A549 (cell line): ENCODE measurements at regions not wholly inside any gene's neighbourhood (a gene's known extent, or its start where the extent isn't known, plus 50 kb on each side); places are given as distances from the start of the nearest gene placed in this dataset.

Source experiments
- ESRRA ChIP-seq: fragments of 150-350 bp; IDR thresholded peaks from 2 replicates; pipeline ENCODE4 v1.6.1; 2014; ENCODE audit warnings: mild to moderate bottlenecking, low read length, borderline replicate concordance
- FOSL2 ChIP-seq, 2 experiments: fragments of 450-650 bp in 1 of 2; fragments of >200 bp in 1 of 2; sonication (Bioruptor Twin) in 1 of 2; formaldehyde crosslinking; IDR thresholded peaks; 2 replicates each; pipeline versions ENCODE4 v1.5.0 to v1.6.1; 2016 to 2020; ENCODE audit warnings: mild to moderate bottlenecking in 1 of 2, moderate library complexity in 1 of 2
- KDM5A ChIP-seq: fragments of 200-600 bp; sonication (generic); IDR thresholded peaks from 2 replicates; pipeline ENCODE4 v1.6.1; 2016; ENCODE audit warnings: antibody characterized with exemption, mild to moderate bottlenecking
- MAFK ChIP-seq: fragments of 450-650 bp; IDR thresholded peaks from 2 replicates; pipeline ENCODE4 v1.6.1; 2014; ENCODE audit not compliant: partially characterized antibody
- PHF8 ChIP-seq: fragments of 200-600 bp; sonication (generic); IDR thresholded peaks from 2 replicates; pipeline ENCODE4 v1.6.1; 2016; ENCODE audit warnings: low read depth, mild to moderate bottlenecking, antibody characterized with exemption, moderate library complexity, borderline replicate concordance
- POLR2A ChIP-seq: IDR thresholded peaks from 2 replicates; pipeline ENCODE4 v1.6.1; 2012; ENCODE audit warnings: mild to moderate bottlenecking, low read length
- TF ChIP-seq, protein P1 (sequence below): fragments of >200 bp; sonication (Bioruptor Twin); formaldehyde crosslinking; IDR thresholded peaks from 3 replicates; pipeline ENCODE4 v1.5.1; 2016
- TF ChIP-seq, protein P2 (sequence below): fragments of >200 bp; sonication (Bioruptor Twin); formaldehyde crosslinking; IDR thresholded peaks from 3 replicates; pipeline ENCODE4 v1.6.1; 2016
- TF ChIP-seq, protein P3 (sequence below): fragments of 450-650 bp; IDR thresholded peaks from 2 replicates; pipeline ENCODE4 v1.6.1; 2014; ENCODE audit warnings: antibody characterized with exemption

DNA sequence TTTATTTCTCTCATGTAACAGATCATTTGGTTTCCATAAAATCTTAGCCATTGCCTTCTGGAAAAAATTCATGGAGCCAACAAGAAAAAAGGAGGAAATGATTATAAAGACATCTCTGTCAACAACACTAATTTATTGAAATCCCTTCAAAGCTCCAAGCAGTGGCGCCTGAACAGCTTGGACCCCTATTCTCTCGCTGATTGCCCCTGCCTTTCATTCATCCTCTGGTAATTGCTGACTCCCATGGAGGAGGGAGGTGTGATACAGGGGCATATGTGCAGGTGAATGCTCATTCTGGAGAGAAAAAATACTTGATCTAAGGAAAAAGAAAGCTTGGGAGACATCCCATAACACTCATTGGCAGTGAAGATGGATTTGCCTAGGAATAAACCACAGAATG lies 345.5 kb downstream of the FGFR2 start:
- TF ChIP-seq, protein P1, sequence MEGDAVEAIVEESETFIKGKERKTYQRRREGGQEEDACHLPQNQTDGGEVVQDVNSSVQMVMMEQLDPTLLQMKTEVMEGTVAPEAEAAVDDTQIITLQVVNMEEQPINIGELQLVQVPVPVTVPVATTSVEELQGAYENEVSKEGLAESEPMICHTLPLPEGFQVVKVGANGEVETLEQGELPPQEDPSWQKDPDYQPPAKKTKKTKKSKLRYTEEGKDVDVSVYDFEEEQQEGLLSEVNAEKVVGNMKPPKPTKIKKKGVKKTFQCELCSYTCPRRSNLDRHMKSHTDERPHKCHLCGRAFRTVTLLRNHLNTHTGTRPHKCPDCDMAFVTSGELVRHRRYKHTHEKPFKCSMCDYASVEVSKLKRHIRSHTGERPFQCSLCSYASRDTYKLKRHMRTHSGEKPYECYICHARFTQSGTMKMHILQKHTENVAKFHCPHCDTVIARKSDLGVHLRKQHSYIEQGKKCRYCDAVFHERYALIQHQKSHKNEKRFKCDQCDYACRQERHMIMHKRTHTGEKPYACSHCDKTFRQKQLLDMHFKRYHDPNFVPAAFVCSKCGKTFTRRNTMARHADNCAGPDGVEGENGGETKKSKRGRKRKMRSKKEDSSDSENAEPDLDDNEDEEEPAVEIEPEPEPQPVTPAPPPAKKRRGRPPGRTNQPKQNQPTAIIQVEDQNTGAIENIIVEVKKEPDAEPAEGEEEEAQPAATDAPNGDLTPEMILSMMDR, result no peak
- TF ChIP-seq POLR2A (no peak), FOSL2 (IDR thresholded peaks at IDR 0.05) (no peak), FOSL2 (CRISPR knock-in tag; IDR thresholded peaks at IDR 0.05) (no peak), MAFK (no peak), KDM5A (no peak), ESRRA (no peak), PHF8 (no peak)
- TF ChIP-seq, protein P2, sequence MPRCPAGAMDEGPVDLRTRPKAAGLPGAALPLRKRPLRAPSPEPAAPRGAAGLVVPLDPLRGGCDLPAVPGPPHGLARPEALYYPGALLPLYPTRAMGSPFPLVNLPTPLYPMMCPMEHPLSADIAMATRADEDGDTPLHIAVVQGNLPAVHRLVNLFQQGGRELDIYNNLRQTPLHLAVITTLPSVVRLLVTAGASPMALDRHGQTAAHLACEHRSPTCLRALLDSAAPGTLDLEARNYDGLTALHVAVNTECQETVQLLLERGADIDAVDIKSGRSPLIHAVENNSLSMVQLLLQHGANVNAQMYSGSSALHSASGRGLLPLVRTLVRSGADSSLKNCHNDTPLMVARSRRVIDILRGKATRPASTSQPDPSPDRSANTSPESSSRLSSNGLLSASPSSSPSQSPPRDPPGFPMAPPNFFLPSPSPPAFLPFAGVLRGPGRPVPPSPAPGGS, result no peak
- TF ChIP-seq, protein P3, sequence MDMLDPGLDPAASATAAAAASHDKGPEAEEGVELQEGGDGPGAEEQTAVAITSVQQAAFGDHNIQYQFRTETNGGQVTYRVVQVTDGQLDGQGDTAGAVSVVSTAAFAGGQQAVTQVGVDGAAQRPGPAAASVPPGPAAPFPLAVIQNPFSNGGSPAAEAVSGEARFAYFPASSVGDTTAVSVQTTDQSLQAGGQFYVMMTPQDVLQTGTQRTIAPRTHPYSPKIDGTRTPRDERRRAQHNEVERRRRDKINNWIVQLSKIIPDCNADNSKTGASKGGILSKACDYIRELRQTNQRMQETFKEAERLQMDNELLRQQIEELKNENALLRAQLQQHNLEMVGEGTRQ, result no peak
